HG03439 (cell line): ENCODE measurements at regions not wholly inside any gene's neighbourhood (a gene's known extent, or its start where the extent isn't known, plus 50 kb on each side); places are given as distances from the start of the nearest gene placed in this dataset.
"Not testable (repeated sequence)": the region's sequence is repeated elsewhere in the genome, so short reads cannot be mapped to it uniquely, and the experiment has no call there.

Experiments
- ATAC-seq: cut with Tn5 transposase; IDR thresholded peaks from one replicate; pipeline ENCODE4 v1.9.1; 2021; ENCODE audit warnings: mild to moderate bottlenecking, moderate library complexity; ENCODE audit not compliant: unreplicated experiment

GRCh38 chr2:67892339-67892846 is 170.4 kb downstream of the C1D start:
- no peak for ATAC-seq

- no peak for ATAC-seq
These were observed 167.4 kb downstream of the C1D start for GRCh38 chr2:67895227-67895941.

- ATAC-seq: no peak
These were observed 166.7 kb downstream of the C1D start for GRCh38 chr2:67896076-67896475.

GRCh38 chr2:67896476-67896875 is 166.3 kb downstream of the C1D start:
- no peak for ATAC-seq

- ATAC-seq: no peak
These were observed 164.2 kb downstream of the C1D start for GRCh38 chr2:67898595-67898994.

- no peak for ATAC-seq
These were observed 163.6 kb downstream of the C1D start for GRCh38 chr2:67899187-67899586.

GRCh38 chr2:67900826-67901225 is 162.0 kb downstream of the C1D start:
- no peak for ATAC-seq

GRCh38 chr2:67904566-67904965 is 158.2 kb downstream of the C1D start:
- no peak for ATAC-seq

GRCh38 chr2:67904966-67905365 is 157.8 kb downstream of the C1D start:
- no peak for ATAC-seq

- ATAC-seq: not testable (repeated sequence)
These were observed 156.3 kb downstream of the C1D start for GRCh38 chr2:67906547-67906946.

- ATAC-seq: no peak
These were observed 145.3 kb downstream of the C1D start for GRCh38 chr2:67917332-67918054.

GRCh38 chr2:67918471-67918870 is 144.3 kb downstream of the C1D start:
- ATAC-seq: no peak

GRCh38 chr2:67919490-67919889 is 143.3 kb downstream of the C1D start:
- no peak for ATAC-seq

- ATAC-seq: no peak
These were observed 140.6 kb downstream of the C1D start for GRCh38 chr2:67922080-67922785.

GRCh38 chr2:67923696-67924095 is 139.1 kb downstream of the C1D start:
- ATAC-seq: no peak

GRCh38 chr2:67927501-67927900 is 135.3 kb downstream of the C1D start:
- no peak for ATAC-seq

GRCh38 chr2:67930156-67930555 is 132.6 kb downstream of the C1D start:
- ATAC-seq: no peak

- no peak for ATAC-seq
These were observed 125.8 kb downstream of the C1D start for GRCh38 chr2:67936969-67937368.

- no peak for ATAC-seq
These were observed 124.8 kb downstream of the C1D start for GRCh38 chr2:67938053-67938452.

GRCh38 chr2:67945056-67945455 is 117.7 kb downstream of the C1D start:
- ATAC-seq: no peak

- no peak for ATAC-seq
These were observed 116.9 kb downstream of the C1D start for GRCh38 chr2:67945940-67946339.

- no peak for ATAC-seq
These were observed 114.7 kb downstream of the C1D start for GRCh38 chr2:67948057-67948456.
